Right lobe of liver (tissue), 4 donors: ENCODE measurements at regions not wholly inside any gene's neighbourhood (a gene's known extent, or its start where the extent isn't known, plus 50 kb on each side); places are given as distances from the start of the nearest gene placed in this dataset.

ENCODE experiments used
- CTCF ChIP-seq, 4 donors: fragments of 200-600 bp in 3 of 4; fragments of 450-650 bp in 1 of 4; IDR thresholded peaks; one replicate each; pipeline versions ENCODE4 v1.5.1 to v1.8.0; 2016 to 2022; ENCODE audit warnings: antibody characterized with exemption in 4 of 4, mild to moderate bottlenecking in 2 of 4
- POLR2A ChIP-seq: fragments of 450-650 bp; IDR thresholded peaks from one replicate; pipeline ENCODE4 v1.6.1; 2017; ENCODE audit warnings: antibody characterized with exemption, mild to moderate bottlenecking
- donor health status: DM: no; HTN: no; CAD: no.
- donor health status: DM: no; HTN: no; CAD: no.
- donor health status: DM: no; HTN: yes; CAD: no.

- TF ChIP-seq CTCF (IDR thresholded peaks at IDR 0.05) (no peak), POLR2A (no peak)
Measured at GRCh38 chr18:24660956-24661355, 200.5 kb downstream of the HRH4 start.
